HepG2 (cell line): ENCODE measurements at regions not wholly inside any gene's neighbourhood (a gene's known extent, or its start where the extent isn't known, plus 50 kb on each side); places are given as distances from the start of the nearest gene placed in this dataset.

Experiments used
- ATAC-seq: fragments of 200-7000 bp; cut with Tn5 transposase; 3 replicates; pipeline ENCODE4 v1.9.1; 2020; ENCODE audit warnings: mild to moderate bottlenecking, moderate library complexity
- BruUV-seq: library from RNA; stranded (reverse); fragments of 400-500 nt; replicated peaks from 2 replicates; lab custom pipeline; 2021; lab: Mats Ljungman, UMichigan
- CTCF ChIA-PET: fragments of 300-600 bp; formaldehyde crosslinking; extraction: SDS; loops from one replicate; lab custom pipeline; 2021; ENCODE audit warnings: low total read pairs, inconsistent platforms, low intra/inter-chr PET ratio; lab: Yijun Ruan, JAX
- POLR2A ChIA-PET: fragments of 350-600 bp; sonication (Branson Sonifier 250); formaldehyde crosslinking; loops from one replicate; lab custom pipeline; 2020; ENCODE audit warnings: antibody characterized with exemption, inconsistent platforms; lab: Yijun Ruan, JAX
- DNase-seq: peaks from one replicate; pipeline ENCODE4 v3.0.0-alpha.2; 2015; ENCODE audit warnings: low spot score
- FAIRE-seq: peaks from 3 replicates; lab custom pipeline; 2011; peaks lifted over from hg19 to GRCh38; lab: Jason Lieb, UNC
- H2AFZ ChIP-seq: one replicate; pipeline ENCODE4 v1.6.1; 2011; ENCODE audit warnings: low read length, inconsistent platforms
- H3K27ac ChIP-seq: fragments of 300-600 bp; 3 replicates; pipeline ENCODE4 v1.8.0; 2011; ENCODE audit warnings: mixed run types, mild to moderate bottlenecking, mixed read lengths, low read length, inconsistent platforms; ENCODE audit not compliant: insufficient read depth; ENCODE audit errors: extremely low read length
- H3K27me3 ChIP-seq, 2 experiments: fragments of 200-600 bp in 1 of 2; 2 replicates in 1 of 2; 3 replicates in 1 of 2; pipeline versions ENCODE4 v1.6.0 to v1.8.0; 2011; ENCODE audit warnings: low read length in 2 of 2, mild to moderate bottlenecking in 2 of 2, moderate library complexity in 2 of 2, inconsistent platforms in 1 of 2; ENCODE audit not compliant: insufficient read depth in 2 of 2, control insufficient read depth in 1 of 2
- H3K36me3 ChIP-seq, 2 experiments: fragments of 200-600 bp in 1 of 2; replicated peaks in 1 of 2; 2 replicates in 1 of 2; 3 replicates in 1 of 2; pipeline versions ENCODE4 v1.5.1 to v1.8.0; 2011; ENCODE audit warnings: low read length in 2 of 2, inconsistent platforms in 1 of 2; ENCODE audit not compliant: insufficient read depth in 2 of 2, control insufficient read depth in 1 of 2
- H3K4me1 ChIP-seq: 2 replicates; pipeline ENCODE4 v1.5.1; 2012; ENCODE audit warnings: low read length, inconsistent platforms; ENCODE audit not compliant: insufficient read depth
- H3K4me2 ChIP-seq: 2 replicates; pipeline ENCODE4 v1.6.0; 2011; ENCODE audit warnings: low read depth, low read length, inconsistent platforms
- H3K4me3 ChIP-seq, 3 experiments: fragments of 200-600 bp in 1 of 3; sonication (generic), shearing (Covaris generic) in 1 of 3; replicated peaks in 1 of 3; 2 replicates each; pipeline ENCODE4 v1.5.1; 2011 to 2016; ENCODE audit warnings: low read length in 3 of 3, inconsistent platforms in 2 of 3, low read depth in 2 of 3, mild to moderate bottlenecking in 2 of 3, control low read depth in 1 of 3, mixed read lengths in 1 of 3; ENCODE audit not compliant: insufficient read depth in 1 of 3
- H3K79me2 ChIP-seq: one replicate; pipeline ENCODE4 v1.6.1; 2011; ENCODE audit warnings: low read length, inconsistent platforms; ENCODE audit not compliant: insufficient read depth
- H3K9ac ChIP-seq: 2 replicates; pipeline ENCODE4 v1.6.0; 2011; ENCODE audit warnings: mild to moderate bottlenecking, low read depth, low read length, inconsistent platforms; ENCODE audit not compliant: insufficient read depth
- H3K9me3 ChIP-seq: 2 replicates; pipeline ENCODE4 v1.5.1; 2012; ENCODE audit warnings: mild to moderate bottlenecking, low read length
- H4K20me1 ChIP-seq: 2 replicates; pipeline ENCODE4 v1.6.0; 2011; ENCODE audit warnings: inconsistent platforms, mild to moderate bottlenecking, low read length, moderate library complexity; ENCODE audit not compliant: insufficient read depth
- ERF ChIP-seq: IDR thresholded peaks from 2 replicates; pipeline ENCODE4 v1.6.1; 2018; ENCODE audit warnings: missing biosample characterization, missing genetic modification reagents
- GFI1 ChIP-seq: sonication (generic); formaldehyde crosslinking; IDR thresholded peaks from 2 replicates; pipeline ENCODE4 v1.5.0; 2020; ENCODE audit warnings: missing genetic modification reagents, mild to moderate bottlenecking, borderline replicate concordance
- KAT2B ChIP-seq: fragments of 150-350 bp; IDR thresholded peaks from 2 replicates; pipeline ENCODE4 v1.6.1; 2014; ENCODE audit warnings: low read depth, low read length, borderline replicate concordance
- PAWR ChIP-seq: sonication (generic); formaldehyde crosslinking; IDR thresholded peaks from 2 replicates; pipeline ENCODE4 v1.4.0; 2020; ENCODE audit warnings: missing genetic modification reagents, mild to moderate bottlenecking, borderline replicate concordance
- PHF21A ChIP-seq: sonication (generic); formaldehyde crosslinking; IDR thresholded peaks from 2 replicates; pipeline ENCODE4 v1.5.0; 2020; ENCODE audit warnings: mild to moderate bottlenecking, missing genetic modification reagents
- SOX13 ChIP-seq, 3 experiments: fragments of 450-650 bp in 1 of 3; sonication (generic) in 1 of 3; formaldehyde crosslinking in 1 of 3; IDR thresholded peaks in 2 of 3; conservative IDR thresholded peaks in 1 of 3; 2 replicates each; pipeline versions ENCODE4 v1.5.0 to v1.6.1; 2016 to 2020; ENCODE audit warnings: antibody characterized with exemption in 1 of 3, mild to moderate bottlenecking in 1 of 3, missing compliant biosample characterization in 1 of 3, missing genetic modification reagents in 1 of 3, moderate library complexity in 1 of 3
- STAT5B ChIP-seq: sonication (generic); formaldehyde crosslinking; IDR thresholded peaks from 2 replicates; pipeline ENCODE4 v1.4.0; 2020; ENCODE audit warnings: missing genetic modification reagents
- TBX3 ChIP-seq: fragments of 450-650 bp; IDR thresholded peaks from 2 replicates; pipeline ENCODE4 v1.6.1; 2017; ENCODE audit warnings: antibody characterized with exemption, mild to moderate bottlenecking, inconsistent platforms, borderline replicate concordance
- TEAD2 ChIP-seq: sonication (generic); formaldehyde crosslinking; IDR thresholded peaks from 2 replicates; pipeline ENCODE4 v1.9.0; 2021; ENCODE audit warnings: missing genetic modification reagents
- ZNF207 ChIP-seq: fragments of 450-650 bp; IDR thresholded peaks from 2 replicates; pipeline ENCODE4 v1.6.1; 2016; ENCODE audit warnings: antibody characterized with exemption, borderline replicate concordance
- ZNF256 ChIP-seq: sonication (generic); formaldehyde crosslinking; conservative IDR thresholded peaks from 2 replicates; pipeline ENCODE4 v1.4.0; 2020; ENCODE audit warnings: missing genetic modification reagents
- ZNF446 ChIP-seq: sonication (generic); formaldehyde crosslinking; IDR thresholded peaks from 2 replicates; pipeline ENCODE4 v1.5.0; 2020; ENCODE audit warnings: mild to moderate bottlenecking, missing genetic modification reagents
- ZNF496 ChIP-seq: sonication (generic); formaldehyde crosslinking; IDR thresholded peaks from 2 replicates; pipeline ENCODE4 v1.8.1; 2023; ENCODE audit warnings: mild to moderate bottlenecking, moderate library complexity, missing genetic modification reagents; ENCODE audit not compliant: insufficient replicate concordance
- ZNF670 ChIP-seq: sonication (generic); formaldehyde crosslinking; IDR thresholded peaks from 2 replicates; pipeline ENCODE4 v1.8.0; 2022; ENCODE audit warnings: mild to moderate bottlenecking, missing genetic modification reagents, borderline replicate concordance
- ZNF720 ChIP-seq: sonication (generic); formaldehyde crosslinking; IDR thresholded peaks from 2 replicates; pipeline ENCODE4 v1.4.0; 2020; ENCODE audit warnings: missing genetic modification reagents
- WGBS: methylation state at CpG from one replicate; pipeline ENCODE4 v1.1.6; 2017; ENCODE audit warnings: low lambda C conversion rate; 5-methylcytosine and 5-hydroxymethylcytosine counted together
- in situ Hi-C: cut with HindIII; loops from 2 replicates; pipeline ENCODE4 v1.10.0; 2017; ENCODE audit warnings: low pct_unique_long_range_greater_than_20kb; ENCODE audit not compliant: extremely low pct_ligation_motif_present
- intact Hi-C: fragments of 100-400 bp; cut with micrococcal nuclease; formaldehyde crosslinking; loops from one replicate; pipeline ENCODE4 v1.10.0; 2022; ENCODE audit not compliant: unreplicated experiment
- TF ChIP-seq, protein P1 (sequence below): sonication (generic); formaldehyde crosslinking; conservative IDR thresholded peaks from 2 replicates; pipeline ENCODE4 v1.8.0; 2022; ENCODE audit warnings: missing genetic modification reagents
- TF ChIP-seq, protein P2 (sequence below): sonication (generic); formaldehyde crosslinking; IDR thresholded peaks from 2 replicates; pipeline ENCODE4 v1.8.1; 2023; ENCODE audit warnings: missing genetic modification reagents, mild to moderate bottlenecking, borderline replicate concordance

GRCh38 chr4:138911909-138912703 lies 103.5 kb upstream of the NOCT start:
- no peak for ATAC-seq
- no peak for TF ChIP-seq SOX13 (IDR thresholded peaks at IDR 0.05)
- no peak for TF ChIP-seq SOX13 (CRISPR knock-in tag; conservative IDR thresholded peaks at IDR 0.05 in 1 of 2, IDR thresholded peaks at IDR 0.05 in 1 of 2)
- no peak for TF ChIP-seq STAT5B (CRISPR knock-in tag)
- no peak for TF ChIP-seq TEAD2 (CRISPR knock-in tag)
- no peak for TF ChIP-seq GFI1
- TF ChIP-seq ZNF446, result no peak
- no peak for TF ChIP-seq TBX3
- no peak for TF ChIP-seq ZNF720 (CRISPR knock-in tag)
- TF ChIP-seq, protein P1, sequence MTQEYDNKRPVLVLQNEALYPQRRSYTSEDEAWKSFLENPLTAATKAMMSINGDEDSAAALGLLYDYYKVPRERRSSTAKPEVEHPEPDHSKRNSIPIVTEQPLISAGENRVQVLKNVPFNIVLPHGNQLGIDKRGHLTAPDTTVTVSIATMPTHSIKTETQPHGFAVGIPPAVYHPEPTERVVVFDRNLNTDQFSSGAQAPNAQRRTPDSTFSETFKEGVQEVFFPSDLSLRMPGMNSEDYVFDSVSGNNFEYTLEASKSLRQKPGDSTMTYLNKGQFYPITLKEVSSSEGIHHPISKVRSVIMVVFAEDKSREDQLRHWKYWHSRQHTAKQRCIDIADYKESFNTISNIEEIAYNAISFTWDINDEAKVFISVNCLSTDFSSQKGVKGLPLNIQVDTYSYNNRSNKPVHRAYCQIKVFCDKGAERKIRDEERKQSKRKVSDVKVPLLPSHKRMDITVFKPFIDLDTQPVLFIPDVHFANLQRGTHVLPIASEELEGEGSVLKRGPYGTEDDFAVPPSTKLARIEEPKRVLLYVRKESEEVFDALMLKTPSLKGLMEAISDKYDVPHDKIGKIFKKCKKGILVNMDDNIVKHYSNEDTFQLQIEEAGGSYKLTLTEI, result no peak
- no peak for TF ChIP-seq ZNF207
- no peak for TF ChIP-seq PHF21A (CRISPR knock-in tag)
- TF ChIP-seq ZNF670 (CRISPR knock-in tag), result no peak
- TF ChIP-seq ERF (CRISPR knock-in tag), result no peak
- TF ChIP-seq, protein P2, sequence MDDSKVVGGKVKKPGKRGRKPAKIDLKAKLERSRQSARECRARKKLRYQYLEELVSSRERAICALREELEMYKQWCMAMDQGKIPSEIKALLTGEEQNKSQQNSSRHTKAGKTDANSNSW (CRISPR knock-in tag), result no peak
- no peak for TF ChIP-seq KAT2B
- TF ChIP-seq PAWR (CRISPR knock-in tag), result no peak
- no peak for TF ChIP-seq ZNF256 (CRISPR knock-in tag)
- TF ChIP-seq ZNF496 (CRISPR knock-in tag), result no peak
- H3K27me3 ChIP-seq, result peaks cover 2 to 7% of the 10 kb centered on the region in 2 experiments; a peak in 1 of 5 replicates
- no peaks in the 10 kb centered on the region for H3K9me3 ChIP-seq
- no peak overlapping the region for H3K9ac ChIP-seq
- no peak for FAIRE-seq
- peaks cover 18% of the 10 kb centered on the region for H3K4me1 ChIP-seq
- intact Hi-C loops (no loop called here), in situ Hi-C loops (no loop called here)
- no peak overlapping the region for H2AFZ ChIP-seq
- no peak overlapping the region for H3K4me2 ChIP-seq
- no peaks in the 10 kb centered on the region for H3K36me3 ChIP-seq
- ChIA-PET POLR2A (no interaction called here), CTCF (no interaction called here)
- H3K27ac ChIP-seq, result no peak overlapping the region
- 29% methylated on average over 8 of the region's 9 CpGs for WGBS
- H3K4me3 ChIP-seq, result no peak overlapping the region
- no peak for DNase-seq
- no peaks in the 10 kb centered on the region for H3K79me2 ChIP-seq
- BruUV-seq, result no TSS peak
- H4K20me1 ChIP-seq, result no peaks in the 10 kb centered on the region
